SK-N-SH (cell line): ENCODE measurements at regions not wholly inside any gene's neighbourhood (a gene's known extent, or its start where the extent isn't known, plus 50 kb on each side); places are given as distances from the start of the nearest gene placed in this dataset.

Experiments
- CTCF ChIA-PET: fragments of 300-600, 350-600 bp; formaldehyde crosslinking; extraction: SDS; loops from one replicate; lab custom pipeline; 2021; lab: Yijun Ruan, JAX
- POLR2A ChIA-PET: fragments of 350-600 bp; sonication (Branson Sonifier 250); formaldehyde crosslinking; extraction: SDS; loops from one replicate; lab custom pipeline; 2020; ENCODE audit warnings: antibody characterized with exemption, inconsistent platforms; lab: Yijun Ruan, JAX
- DNase-seq: peaks from one replicate; pipeline ENCODE4 v3.0.0; 2012
- H2AFZ ChIP-seq: fragments of 200-600 bp; sonication (generic); 2 replicates; pipeline ENCODE4 v1.8.1; 2016; ENCODE audit warnings: antibody characterized with exemption, mild to moderate bottlenecking, low read depth
- H3F3A ChIP-seq: fragments of 200-600 bp; sonication (generic); replicated peaks from 2 replicates; pipeline ENCODE3; 2016; ENCODE audit warnings: antibody characterized with exemption, mild to moderate bottlenecking; ENCODE audit not compliant: insufficient read depth
- H3K27ac ChIP-seq, 2 experiments: fragments of 200-500 bp in 1 of 2; fragments of 200-600 bp in 1 of 2; sonication (Bioruptor generic) in 1 of 2; sonication (generic), shearing (Covaris generic) in 1 of 2; 2 replicates each; pipeline versions ENCODE4 v1.5.1 to v1.6.1; 2014 to 2016; ENCODE audit warnings: low read depth in 2 of 2, inconsistent platforms in 1 of 2, low read length in 1 of 2, mild to moderate bottlenecking in 1 of 2, mixed read lengths in 1 of 2
- H3K27me3 ChIP-seq: fragments of 200-600 bp; sonication (generic), shearing (Covaris generic); 2 replicates; pipeline ENCODE4 v1.6.1; 2016; ENCODE audit warnings: mixed run types; ENCODE audit not compliant: insufficient read depth
- H3K36me3 ChIP-seq, 2 experiments: fragments of 200-500 bp in 1 of 2; fragments of 200-600 bp in 1 of 2; sonication (Bioruptor generic) in 1 of 2; sonication (generic) in 1 of 2; replicated peaks in 1 of 2; 2 replicates each; pipeline versions ENCODE3 to v1.5.1; 2014 to 2016; ENCODE audit warnings: low read length in 1 of 2, mild to moderate bottlenecking in 1 of 2; ENCODE audit not compliant: insufficient read depth in 2 of 2, control insufficient read depth in 1 of 2
- H3K4me1 ChIP-seq, 2 experiments: fragments of 200-500 bp in 1 of 2; fragments of 200-600 bp in 1 of 2; sonication (Bioruptor generic) in 1 of 2; sonication (generic), shearing (Covaris generic) in 1 of 2; 2 replicates each; pipeline versions ENCODE4 v1.5.1 to v1.6.1; 2014 to 2016; ENCODE audit warnings: low read depth in 1 of 2, low read length in 1 of 2, mixed run types in 1 of 2; ENCODE audit not compliant: insufficient read depth in 2 of 2, control insufficient read depth in 1 of 2
- H3K4me2 ChIP-seq: fragments of 200-600 bp; sonication (generic), shearing (Covaris generic); 2 replicates; pipeline ENCODE4 v1.6.1; 2017; ENCODE audit warnings: mixed run types
- H3K4me3 ChIP-seq, 2 experiments: fragments of 200-500 bp in 1 of 2; fragments of 200-600 bp in 1 of 2; sonication (Bioruptor generic) in 1 of 2; sonication (generic), shearing (Covaris generic) in 1 of 2; 2 replicates each; pipeline versions ENCODE4 v1.5.1 to v1.8.1; 2014 to 2016; ENCODE audit warnings: low read depth in 2 of 2, inconsistent platforms in 1 of 2, low read length in 1 of 2, mild to moderate bottlenecking in 1 of 2, mixed read lengths in 1 of 2, moderate library complexity in 1 of 2
- H3K79me2 ChIP-seq: fragments of 200-600 bp; sonication (generic); 2 replicates; pipeline ENCODE4 v1.8.1; 2017; ENCODE audit warnings: mild to moderate bottlenecking; ENCODE audit not compliant: insufficient read depth
- H3K9ac ChIP-seq: fragments of 200-600 bp; sonication (generic); 2 replicates; pipeline ENCODE4 v1.6.1; 2017; ENCODE audit warnings: mixed run types
- H3K9me2 ChIP-seq: fragments of 200-600 bp; sonication (generic); 2 replicates; pipeline ENCODE4 v1.6.1; 2017; ENCODE audit warnings: mixed run types
- H3K9me3 ChIP-seq: fragments of 200-600 bp; sonication (generic); 2 replicates; pipeline ENCODE4 v1.6.1; 2017; ENCODE audit warnings: mixed run types, mild to moderate bottlenecking, moderate library complexity
- H4K20me1 ChIP-seq: fragments of 200-600 bp; sonication (generic); 2 replicates; pipeline ENCODE4 v1.6.1; 2017; ENCODE audit warnings: mild to moderate bottlenecking, mixed run types; ENCODE audit not compliant: insufficient read depth
- CHD2 ChIP-seq: fragments of 150-350 bp; IDR thresholded peaks from 2 replicates; pipeline ENCODE4 v1.6.1; 2018; ENCODE audit warnings: low read length; ENCODE audit not compliant: partially characterized antibody
- ELF1 ChIP-seq: IDR thresholded peaks from 2 replicates; pipeline ENCODE4 v1.4.0; 2012
- EZH2phosphoT487 ChIP-seq: fragments of 200-600 bp; sonication (generic); IDR thresholded peaks from 2 replicates; pipeline ENCODE4 v1.6.1; 2017; ENCODE audit warnings: low read depth, mixed run types, mild to moderate bottlenecking, antibody characterized with exemption, moderate library complexity, borderline replicate concordance
- FOXJ3 ChIP-seq: sonication (generic); formaldehyde crosslinking; IDR thresholded peaks from 2 replicates; pipeline ENCODE4 v1.5.1; 2020; ENCODE audit warnings: mild to moderate bottlenecking, missing genetic modification reagents
- FOXM1 ChIP-seq: IDR thresholded peaks from 2 replicates; pipeline ENCODE4 v1.4.0; 2012; ENCODE audit warnings: low read depth, mild to moderate bottlenecking
- IRF3 ChIP-seq: fragments of 150-350 bp; IDR thresholded peaks from 2 replicates; pipeline ENCODE4 v1.6.1; 2016; ENCODE audit warnings: mild to moderate bottlenecking, low read depth, low read length
- MEF2A ChIP-seq: IDR thresholded peaks from 2 replicates; pipeline ENCODE4 v1.4.0; 2012; ENCODE audit warnings: low read depth, borderline replicate concordance
- NFIC ChIP-seq: IDR thresholded peaks from 2 replicates; pipeline ENCODE4 v1.4.0; 2012; ENCODE audit warnings: borderline replicate concordance
- PBX3 ChIP-seq: IDR thresholded peaks from 2 replicates; pipeline ENCODE4; 2012
- POLR2AphosphoS5 ChIP-seq: IDR thresholded peaks from 2 replicates; pipeline ENCODE4 v1.6.1; 2012; ENCODE audit warnings: low read depth, low read length
- RCOR1 ChIP-seq: fragments of 150-350 bp; IDR thresholded peaks from 2 replicates; pipeline ENCODE4 v1.6.1; 2017; ENCODE audit warnings: antibody characterized with exemption, low read length
- REST ChIP-seq: IDR thresholded peaks from 2 replicates; pipeline ENCODE4 v1.6.1; 2012; ENCODE audit warnings: mild to moderate bottlenecking, low read depth, low read length, moderate library complexity
- RFX5 ChIP-seq: IDR thresholded peaks from 2 replicates; pipeline ENCODE4 v1.6.1; 2012; ENCODE audit warnings: mild to moderate bottlenecking, improper control_type of control experiment, low read length
- SIN3A ChIP-seq: IDR thresholded peaks from 2 replicates; pipeline ENCODE4 v1.6.1; 2012; ENCODE audit warnings: low read depth, mild to moderate bottlenecking, low read length, moderate library complexity, borderline replicate concordance
- SMC3 ChIP-seq: IDR thresholded peaks from 2 replicates; pipeline ENCODE4 v1.6.1; 2012; ENCODE audit warnings: low read depth, low read length, improper control_type of control experiment
- USF2 ChIP-seq: fragments of 150-350 bp; IDR thresholded peaks from 2 replicates; pipeline ENCODE4 v1.6.1; 2017; ENCODE audit warnings: antibody characterized with exemption, low read length, low read depth, borderline replicate concordance
- WGBS: methylation state at CpG from one replicate; pipeline ENCODE4 v1.1.6; 2017; ENCODE audit warnings: low lambda C conversion rate; 5-methylcytosine and 5-hydroxymethylcytosine counted together

GRCh38 chrX:55813150-55813549, 95.6 kb downstream of the RRAGB start:
- CTCF ChIA-PET: interaction anchor here (0.8 kb wide), 1 partner anchor 25 kb away, joined by 3 read pairs; no protein-coding TSS in a partner anchor
- H3K4me3 ChIP-seq: no peak overlapping the region
- no peaks in the 10 kb centered on the region for H3K9me2 ChIP-seq
- no peaks in the 10 kb centered on the region for H3F3A ChIP-seq
- WGBS: 0% methylated on average over 2 of the region's 3 CpGs
- no peak overlapping the region for H3K4me2 ChIP-seq
- H2AFZ ChIP-seq: no peak overlapping the region
- no peaks in the 10 kb centered on the region for H3K27me3 ChIP-seq
- TF ChIP-seq PBX3: no peak
- TF ChIP-seq RCOR1: no peak
- TF ChIP-seq NFIC: no peak
- no peak for TF ChIP-seq MEF2A
- no peak for TF ChIP-seq IRF3
- TF ChIP-seq FOXJ3 (CRISPR knock-in tag): no peak
- TF ChIP-seq REST: no peak
- TF ChIP-seq FOXM1: no peak
- TF ChIP-seq USF2: no peak
- no peaks in the 10 kb centered on the region for H3K4me1 ChIP-seq
- POLR2A ChIA-PET: no interaction called here
- H3K27ac ChIP-seq: no peak overlapping the region
- H3K9me3 ChIP-seq: no peaks in the 10 kb centered on the region
- no peaks in the 10 kb centered on the region for H3K79me2 ChIP-seq
- H3K36me3 ChIP-seq: no peaks in the 10 kb centered on the region
- no peak overlapping the region for H3K9ac ChIP-seq
- no peak for DNase-seq
- no peaks in the 10 kb centered on the region for H4K20me1 ChIP-seq

GRCh38 chrX:55815546-55815945, 98.0 kb downstream of the RRAGB start:
- H3K36me3 ChIP-seq: no peaks in the 10 kb centered on the region
- H3K27me3 ChIP-seq: no peaks in the 10 kb centered on the region
- DNase-seq: no peak
- no peak overlapping the region for H2AFZ ChIP-seq
- H3K4me2 ChIP-seq: no peak overlapping the region
- H3F3A ChIP-seq: no peaks in the 10 kb centered on the region
- no peaks in the 10 kb centered on the region for H3K79me2 ChIP-seq
- H3K27ac ChIP-seq: no peak overlapping the region
- CTCF ChIA-PET: no interaction called here
- POLR2A ChIA-PET: no interaction called here
- no peak overlapping the region for H3K4me3 ChIP-seq
- H3K9me3 ChIP-seq: no peaks in the 10 kb centered on the region
- no peak overlapping the region for H3K9ac ChIP-seq
- no peaks in the 10 kb centered on the region for H4K20me1 ChIP-seq
- no peaks in the 10 kb centered on the region for H3K4me1 ChIP-seq
- H3K9me2 ChIP-seq: no peaks in the 10 kb centered on the region
- TF ChIP-seq RFX5 (no peak), FOXJ3 (CRISPR knock-in tag) (no peak), SIN3A (no peak), CHD2 (no peak), ELF1 (no peak), EZH2phosphoT487 (no peak), RCOR1 (no peak), POLR2AphosphoS5 (no peak), SMC3 (no peak), USF2 (no peak)
